IgD-negative memory B cell (primary cell): ENCODE measurements at regions not wholly inside any gene's neighbourhood (a gene's known extent, or its start where the extent isn't known, plus 50 kb on each side); places are given as distances from the start of the nearest gene placed in this dataset.

Experiments used
- H3K27ac Mint-ChIP-seq, 3 donors: one replicate each; pipeline ENCODE4 v1.8.0; 2020 to 2022; ENCODE audit warnings: mild to moderate bottlenecking in 3 of 3, mixed read lengths in 3 of 3, moderate library complexity in 1 of 3
- H3K27me3 Mint-ChIP-seq: one replicate; pipeline ENCODE4 v1.8.0; 2021; ENCODE audit warnings: mixed read lengths
- H3K36me3 Mint-ChIP-seq: one replicate; pipeline ENCODE4 v1.8.0; 2020; ENCODE audit warnings: mild to moderate bottlenecking, mixed read lengths
- H3K4me1 Mint-ChIP-seq, 3 donors: one replicate each; pipeline ENCODE4 v1.8.0; 2020 to 2022; ENCODE audit warnings: mixed read lengths in 3 of 3, mild to moderate bottlenecking in 1 of 3
- H3K4me3 Mint-ChIP-seq, 4 donors: one replicate each; pipeline ENCODE4 v1.8.0; 2020 to 2022; ENCODE audit warnings: mild to moderate bottlenecking in 4 of 4, mixed read lengths in 4 of 4, moderate library complexity in 3 of 4
- H3K9me3 Mint-ChIP-seq, 3 donors: one replicate each; pipeline ENCODE4 v1.8.0; 2020 to 2021; ENCODE audit warnings: mixed read lengths in 3 of 3, mild to moderate bottlenecking in 1 of 3

- H3K4me3 Mint-ChIP-seq: no peak overlapping the region
- no peaks in the 10 kb centered on the region for H3K4me1 Mint-ChIP-seq
- no peak overlapping the region for H3K27ac Mint-ChIP-seq
- no peaks in the 10 kb centered on the region for H3K36me3 Mint-ChIP-seq
- peaks cover 7% of the 10 kb centered on the region for H3K27me3 Mint-ChIP-seq
- H3K9me3 Mint-ChIP-seq: no peaks in the 10 kb centered on the region
These were observed 52.5 kb upstream of the PITX2 start for GRCh38 chr4:110675426-110675825.

GRCh38 chr4:110676241-110676640 is 53.4 kb upstream of the PITX2 start:
- H3K27ac Mint-ChIP-seq: no peak overlapping the region
- no peaks in the 10 kb centered on the region for H3K9me3 Mint-ChIP-seq
- H3K27me3 Mint-ChIP-seq: peaks cover 7% of the 10 kb centered on the region
- H3K36me3 Mint-ChIP-seq: no peaks in the 10 kb centered on the region
- no peak overlapping the region for H3K4me3 Mint-ChIP-seq
- H3K4me1 Mint-ChIP-seq: no peaks in the 10 kb centered on the region

GRCh38 chr4:110678517-110679227 is 55.8 kb upstream of the PITX2 start:
- H3K4me1 Mint-ChIP-seq: no peaks in the 10 kb centered on the region
- peaks cover 5% of the 10 kb centered on the region for H3K27me3 Mint-ChIP-seq
- H3K27ac Mint-ChIP-seq: no peak overlapping the region
- peaks cover 0 to 2% (median 0%) of the 10 kb centered on the region in 3 donors for H3K9me3 Mint-ChIP-seq
- H3K4me3 Mint-ChIP-seq: no peak overlapping the region
- no peaks in the 10 kb centered on the region for H3K36me3 Mint-ChIP-seq

GRCh38 chr4:110680265-110680664 is 57.4 kb upstream of the PITX2 start:
- H3K4me3 Mint-ChIP-seq: no peak overlapping the region
- no peaks in the 10 kb centered on the region for H3K4me1 Mint-ChIP-seq
- no peaks in the 10 kb centered on the region for H3K36me3 Mint-ChIP-seq
- no peak overlapping the region for H3K27ac Mint-ChIP-seq
- H3K9me3 Mint-ChIP-seq: peaks cover 0 to 3% (median 0%) of the 10 kb centered on the region in 3 donors
- peaks cover 5% of the 10 kb centered on the region for H3K27me3 Mint-ChIP-seq

GRCh38 chr4:110681381-110681780 is 58.5 kb upstream of the PITX2 start:
- no peak overlapping the region for H3K27ac Mint-ChIP-seq
- no peaks in the 10 kb centered on the region for H3K4me1 Mint-ChIP-seq
- H3K36me3 Mint-ChIP-seq: peaks cover 2% of the 10 kb centered on the region
- peaks cover 0 to 3% (median 0%) of the 10 kb centered on the region in 3 donors for H3K9me3 Mint-ChIP-seq
- peaks cover 5% of the 10 kb centered on the region for H3K27me3 Mint-ChIP-seq
- no peak overlapping the region for H3K4me3 Mint-ChIP-seq

GRCh38 chr4:110682311-110682710 is 59.4 kb upstream of the PITX2 start:
- H3K36me3 Mint-ChIP-seq: peaks cover 2% of the 10 kb centered on the region
- H3K27me3 Mint-ChIP-seq: peaks cover 5% of the 10 kb centered on the region
- no peak overlapping the region for H3K27ac Mint-ChIP-seq
- peaks cover 0 to 3% (median 0%) of the 10 kb centered on the region in 3 donors for H3K9me3 Mint-ChIP-seq
- H3K4me1 Mint-ChIP-seq: no peaks in the 10 kb centered on the region
- H3K4me3 Mint-ChIP-seq: no peak overlapping the region

- Mint-ChIP-seq H3K36me3 (peaks cover 2% of the 10 kb centered on the region), H3K9me3 (peaks cover 0 to 3% (median 0%) of the 10 kb centered on the region in 3 donors), H3K27me3 (peaks cover 5% of the 10 kb centered on the region), H3K4me3 (no peak overlapping the region), H3K27ac (no peak overlapping the region), H3K4me1 (no peaks in the 10 kb centered on the region)
These were observed 60.7 kb upstream of the PITX2 start for GRCh38 chr4:110683601-110684000.

- Mint-ChIP-seq H3K27ac (no peak overlapping the region), H3K9me3 (peaks cover 5 to 18% (median 8%) of the 10 kb centered on the region in 3 donors), H3K36me3 (no peaks in the 10 kb centered on the region), H3K4me1 (peaks cover 6 to 12% (median 12%) of the 10 kb centered on the region in 3 donors), H3K27me3 (no peaks in the 10 kb centered on the region), H3K4me3 (no peak overlapping the region)
These were observed 79.4 kb upstream of the PITX2 start for GRCh38 chr4:110702326-110702725.

- H3K27ac Mint-ChIP-seq: no peak overlapping the region
- no peaks in the 10 kb centered on the region for H3K36me3 Mint-ChIP-seq
- H3K27me3 Mint-ChIP-seq: no peaks in the 10 kb centered on the region
- H3K4me1 Mint-ChIP-seq: peaks cover 6 to 12% (median 12%) of the 10 kb centered on the region in 3 donors
- peaks cover 2 to 12% (median 8%) of the 10 kb centered on the region in 3 donors for H3K9me3 Mint-ChIP-seq
- H3K4me3 Mint-ChIP-seq: peak overlapping the region in 2 of 4 donors; percentile 39 to 78
These were observed 82.0 kb upstream of the PITX2 start for GRCh38 chr4:110704748-110705439.

GRCh38 chr4:110705440-110705782 is 82.5 kb upstream of the PITX2 start:
- H3K4me3 Mint-ChIP-seq: peak overlapping the region in 2 of 4 donors; percentile 39 to 78

GRCh38 chr4:110710070-110710469 is 87.2 kb upstream of the PITX2 start:
- no peak overlapping the region for H3K4me3 Mint-ChIP-seq
- peaks cover 2 to 5% (median 4%) of the 10 kb centered on the region in 3 donors for H3K4me1 Mint-ChIP-seq
- H3K36me3 Mint-ChIP-seq: no peaks in the 10 kb centered on the region
- no peak overlapping the region for H3K27ac Mint-ChIP-seq
- peaks cover under 1 to 5% (median 3%) of the 10 kb centered on the region in 3 donors for H3K9me3 Mint-ChIP-seq
- H3K27me3 Mint-ChIP-seq: no peaks in the 10 kb centered on the region

More at GRCh38 chr4:110705440-110705782, 82.5 kb upstream of the PITX2 start:
- Mint-ChIP-seq H3K9me3 (peaks cover 2 to 12% (median 8%) of the 10 kb centered on the region in 3 donors), H3K36me3 (no peaks in the 10 kb centered on the region), H3K4me1 (peaks cover 6 to 12% (median 12%) of the 10 kb centered on the region in 3 donors), H3K27ac (no peak overlapping the region), H3K27me3 (no peaks in the 10 kb centered on the region)

GRCh38 chr4:110712486-110712885 is 89.6 kb upstream of the PITX2 start:
- Mint-ChIP-seq H3K36me3 (no peaks in the 10 kb centered on the region), H3K4me3 (no peak overlapping the region), H3K27me3 (peaks cover 1% of the 10 kb centered on the region), H3K9me3 (peaks cover 0 to 2% (median 0%) of the 10 kb centered on the region in 3 donors), H3K27ac (no peak overlapping the region), H3K4me1 (no peaks in the 10 kb centered on the region)

- no peak overlapping the region for H3K4me3 Mint-ChIP-seq
- no peak overlapping the region for H3K27ac Mint-ChIP-seq
- H3K27me3 Mint-ChIP-seq: peaks cover 3% of the 10 kb centered on the region
- no peaks in the 10 kb centered on the region for H3K36me3 Mint-ChIP-seq
- H3K4me1 Mint-ChIP-seq: no peaks in the 10 kb centered on the region
- H3K9me3 Mint-ChIP-seq: peaks cover 0 to 2% (median 0%) of the 10 kb centered on the region in 3 donors
These were observed 107.4 kb upstream of the PITX2 start for GRCh38 chr4:110730318-110730717.

GRCh38 chr4:110733901-110734300 is 111.0 kb upstream of the PITX2 start:
- Mint-ChIP-seq H3K27ac (no peak overlapping the region), H3K36me3 (no peaks in the 10 kb centered on the region), H3K9me3 (peaks cover 0 to 1% (median 0%) of the 10 kb centered on the region in 3 donors), H3K4me3 (no peak overlapping the region), H3K27me3 (no peaks in the 10 kb centered on the region), H3K4me1 (no peaks in the 10 kb centered on the region)

GRCh38 chr4:110735686-110736085 is 112.8 kb upstream of the PITX2 start:
- no peaks in the 10 kb centered on the region for H3K27me3 Mint-ChIP-seq
- H3K27ac Mint-ChIP-seq: no peak overlapping the region
- no peaks in the 10 kb centered on the region for H3K4me1 Mint-ChIP-seq
- H3K4me3 Mint-ChIP-seq: no peak overlapping the region
- H3K36me3 Mint-ChIP-seq: no peaks in the 10 kb centered on the region
- peaks cover 0 to 1% (median 1%) of the 10 kb centered on the region in 3 donors for H3K9me3 Mint-ChIP-seq

- Mint-ChIP-seq H3K27ac (no peak overlapping the region), H3K4me1 (no peaks in the 10 kb centered on the region), H3K27me3 (no peaks in the 10 kb centered on the region), H3K9me3 (peaks cover 0 to 1% (median 1%) of the 10 kb centered on the region in 3 donors), H3K36me3 (no peaks in the 10 kb centered on the region), H3K4me3 (no peak overlapping the region)
These were observed 115.1 kb upstream of the PITX2 start for GRCh38 chr4:110737931-110738330.
